ENCODE measurements at regions not wholly inside any gene's neighbourhood (a gene's known extent, or its start where the extent isn't known, plus 50 kb on each side); places are given as distances from the start of the nearest gene placed in this dataset.

DNA sequence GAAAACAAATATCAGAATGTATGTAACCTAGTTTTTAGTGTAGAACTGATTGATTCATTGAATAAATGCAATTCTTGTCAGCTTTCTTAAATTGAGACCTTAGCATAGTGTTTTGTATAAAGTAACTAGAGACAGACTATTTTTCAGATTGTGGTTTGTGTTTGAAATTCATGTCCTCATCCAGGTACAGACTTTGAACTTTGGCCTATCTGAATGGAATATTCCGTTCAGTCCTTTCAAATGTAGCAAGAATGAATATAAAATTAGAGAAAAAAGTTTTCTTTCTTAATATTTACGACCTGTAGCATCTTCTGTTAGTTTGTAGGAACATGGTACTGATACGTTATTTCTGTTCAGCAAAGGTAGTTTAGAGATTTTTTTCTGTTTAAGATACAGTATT is 378.4 kb upstream of the RGS6 start:
- H3K9me3 ChIP-seq (ENCODE audit: low read length), result no peaks in the 10 kb centered on the region
- no peak overlapping the region for H2AFZ ChIP-seq (ENCODE audit: low read depth, low read length)
- H3K4me3 ChIP-seq (ENCODE audit: low read length), result no peak overlapping the region
- no peaks in the 10 kb centered on the region for H4K20me1 ChIP-seq (ENCODE audit: insufficient read depth)
- H3K9me2 ChIP-seq (ENCODE audit: insufficient read depth, low read length), result no peaks in the 10 kb centered on the region
- no peaks in the 10 kb centered on the region for H3K36me3 ChIP-seq (ENCODE audit: insufficient read depth, low read length)
- TF ChIP-seq EP300 (conservative IDR thresholded peaks at IDR 0.05; ENCODE audit: poor library complexity, severe bottlenecking) (no peak), POLR2AphosphoS5 (IDR thresholded peaks at IDR 0.05) (no peak), SMC3 (conservative IDR thresholded peaks at IDR 0.05; ENCODE audit: poor library complexity) (no peak), MXI1 (conservative IDR thresholded peaks at IDR 0.05; ENCODE audit: poor library complexity, severe bottlenecking) (no peak), EZH2 (IDR thresholded peaks at IDR 0.05; ENCODE audit: borderline replicate concordance, insufficient read depth, low read length, poor library complexity, severe bottlenecking) (no peak), TAF1 (IDR thresholded peaks at IDR 0.05; ENCODE audit: low read depth) (no peak), RAD21 (conservative IDR thresholded peaks at IDR 0.05) (no peak)
- TF ChIP-seq, protein P1, sequence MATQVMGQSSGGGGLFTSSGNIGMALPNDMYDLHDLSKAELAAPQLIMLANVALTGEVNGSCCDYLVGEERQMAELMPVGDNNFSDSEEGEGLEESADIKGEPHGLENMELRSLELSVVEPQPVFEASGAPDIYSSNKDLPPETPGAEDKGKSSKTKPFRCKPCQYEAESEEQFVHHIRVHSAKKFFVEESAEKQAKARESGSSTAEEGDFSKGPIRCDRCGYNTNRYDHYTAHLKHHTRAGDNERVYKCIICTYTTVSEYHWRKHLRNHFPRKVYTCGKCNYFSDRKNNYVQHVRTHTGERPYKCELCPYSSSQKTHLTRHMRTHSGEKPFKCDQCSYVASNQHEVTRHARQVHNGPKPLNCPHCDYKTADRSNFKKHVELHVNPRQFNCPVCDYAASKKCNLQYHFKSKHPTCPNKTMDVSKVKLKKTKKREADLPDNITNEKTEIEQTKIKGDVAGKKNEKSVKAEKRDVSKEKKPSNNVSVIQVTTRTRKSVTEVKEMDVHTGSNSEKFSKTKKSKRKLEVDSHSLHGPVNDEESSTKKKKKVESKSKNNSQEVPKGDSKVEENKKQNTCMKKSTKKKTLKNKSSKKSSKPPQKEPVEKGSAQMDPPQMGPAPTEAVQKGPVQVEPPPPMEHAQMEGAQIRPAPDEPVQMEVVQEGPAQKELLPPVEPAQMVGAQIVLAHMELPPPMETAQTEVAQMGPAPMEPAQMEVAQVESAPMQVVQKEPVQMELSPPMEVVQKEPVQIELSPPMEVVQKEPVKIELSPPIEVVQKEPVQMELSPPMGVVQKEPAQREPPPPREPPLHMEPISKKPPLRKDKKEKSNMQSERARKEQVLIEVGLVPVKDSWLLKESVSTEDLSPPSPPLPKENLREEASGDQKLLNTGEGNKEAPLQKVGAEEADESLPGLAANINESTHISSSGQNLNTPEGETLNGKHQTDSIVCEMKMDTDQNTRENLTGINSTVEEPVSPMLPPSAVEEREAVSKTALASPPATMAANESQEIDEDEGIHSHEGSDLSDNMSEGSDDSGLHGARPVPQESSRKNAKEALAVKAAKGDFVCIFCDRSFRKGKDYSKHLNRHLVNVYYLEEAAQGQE (IDR thresholded peaks at IDR 0.05; ENCODE audit: borderline replicate concordance), result no peak
- TF ChIP-seq, protein P2, sequence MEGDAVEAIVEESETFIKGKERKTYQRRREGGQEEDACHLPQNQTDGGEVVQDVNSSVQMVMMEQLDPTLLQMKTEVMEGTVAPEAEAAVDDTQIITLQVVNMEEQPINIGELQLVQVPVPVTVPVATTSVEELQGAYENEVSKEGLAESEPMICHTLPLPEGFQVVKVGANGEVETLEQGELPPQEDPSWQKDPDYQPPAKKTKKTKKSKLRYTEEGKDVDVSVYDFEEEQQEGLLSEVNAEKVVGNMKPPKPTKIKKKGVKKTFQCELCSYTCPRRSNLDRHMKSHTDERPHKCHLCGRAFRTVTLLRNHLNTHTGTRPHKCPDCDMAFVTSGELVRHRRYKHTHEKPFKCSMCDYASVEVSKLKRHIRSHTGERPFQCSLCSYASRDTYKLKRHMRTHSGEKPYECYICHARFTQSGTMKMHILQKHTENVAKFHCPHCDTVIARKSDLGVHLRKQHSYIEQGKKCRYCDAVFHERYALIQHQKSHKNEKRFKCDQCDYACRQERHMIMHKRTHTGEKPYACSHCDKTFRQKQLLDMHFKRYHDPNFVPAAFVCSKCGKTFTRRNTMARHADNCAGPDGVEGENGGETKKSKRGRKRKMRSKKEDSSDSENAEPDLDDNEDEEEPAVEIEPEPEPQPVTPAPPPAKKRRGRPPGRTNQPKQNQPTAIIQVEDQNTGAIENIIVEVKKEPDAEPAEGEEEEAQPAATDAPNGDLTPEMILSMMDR (IDR thresholded peaks at IDR 0.05; ENCODE audit: poor library complexity, severe bottlenecking), result no peak
- no peak overlapping the region for H3K4me2 ChIP-seq (ENCODE audit: low read length)
- no peak overlapping the region for H3K9ac ChIP-seq (ENCODE audit: low read length)
- no peaks in the 10 kb centered on the region for H3K27me3 ChIP-seq (ENCODE audit: insufficient read depth, low read depth, low read length)
- no peak overlapping the region for H3K27ac ChIP-seq (ENCODE audit: low read length)
- H3F3A ChIP-seq (ENCODE audit: insufficient read depth, low read length, poor library complexity, severe bottlenecking), result no peaks in the 10 kb centered on the region
- no peaks in the 10 kb centered on the region for H3K79me2 ChIP-seq (replicated peaks; ENCODE audit: insufficient read depth, low read length)

DNA sequence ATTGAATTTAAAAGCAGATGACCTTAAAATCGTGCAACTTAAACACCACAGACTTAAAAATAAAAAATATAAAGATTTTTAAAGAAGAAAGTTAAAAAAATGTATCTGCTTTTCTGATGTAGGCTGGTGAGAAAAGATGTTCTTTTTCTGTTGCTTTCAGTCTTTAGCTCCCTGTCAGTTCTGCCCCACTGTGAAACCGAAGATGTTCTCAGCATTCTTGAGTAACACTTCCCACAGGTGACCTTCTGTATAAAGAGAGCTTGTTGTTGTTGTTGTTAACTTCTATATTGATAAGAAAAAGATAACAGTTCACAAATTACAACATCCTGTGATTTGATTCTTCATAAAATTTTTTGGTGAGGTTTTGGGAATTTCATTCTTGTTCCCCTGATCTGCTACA is 377.9 kb upstream of the RGS6 start:
- no peak overlapping the region for H3K27ac ChIP-seq (ENCODE audit: low read length)
- H3K9ac ChIP-seq (ENCODE audit: low read length), result no peak overlapping the region
- H3K79me2 ChIP-seq (replicated peaks; ENCODE audit: insufficient read depth, low read length), result no peaks in the 10 kb centered on the region
- H3K9me2 ChIP-seq (ENCODE audit: insufficient read depth, low read length), result no peaks in the 10 kb centered on the region
- no peak overlapping the region for H2AFZ ChIP-seq (ENCODE audit: low read depth, low read length)
- H3K4me3 ChIP-seq (ENCODE audit: low read length), result no peak overlapping the region
- no peak overlapping the region for H3K4me2 ChIP-seq (ENCODE audit: low read length)
- no peaks in the 10 kb centered on the region for H3K36me3 ChIP-seq (ENCODE audit: insufficient read depth, low read length)
- no peaks in the 10 kb centered on the region for H3K27me3 ChIP-seq (ENCODE audit: insufficient read depth, low read depth, low read length)
- no peaks in the 10 kb centered on the region for H3F3A ChIP-seq (ENCODE audit: insufficient read depth, low read length, poor library complexity, severe bottlenecking)
- TF ChIP-seq EZH2 (IDR thresholded peaks at IDR 0.05; ENCODE audit: borderline replicate concordance, insufficient read depth, low read length, poor library complexity, severe bottlenecking) (no peak), POLR2AphosphoS5 (IDR thresholded peaks at IDR 0.05) (no peak), RAD21 (conservative IDR thresholded peaks at IDR 0.05) (no peak), MXI1 (conservative IDR thresholded peaks at IDR 0.05; ENCODE audit: poor library complexity, severe bottlenecking) (no peak)
- TF ChIP-seq, protein P1 (IDR thresholded peaks at IDR 0.05; ENCODE audit: borderline replicate concordance), result no peak
- TF ChIP-seq, protein P2 (IDR thresholded peaks at IDR 0.05; ENCODE audit: poor library complexity, severe bottlenecking), result no peak
- H4K20me1 ChIP-seq (ENCODE audit: insufficient read depth), result no peaks in the 10 kb centered on the region
- H3K9me3 ChIP-seq (ENCODE audit: low read length), result no peaks in the 10 kb centered on the region
